NCI-H82 treated with DMSO at 0.1 percent for 48 hours (cell line): ENCODE measurements at regions not wholly inside any gene's neighbourhood (a gene's known extent, or its start where the extent isn't known, plus 50 kb on each side); places are given as distances from the start of the nearest gene placed in this dataset.

Source experiments
- DNase-seq: peaks from one replicate; lab custom pipeline; 2025; ENCODE audit not compliant: unreplicated experiment; lab: John Stamatoyannopoulos, UW

- DNase-seq = no peak
Measured at GRCh38 chr2:62284471-62284870, 88.6 kb downstream of the B3GNT2 start.

- no peak for DNase-seq
Measured at GRCh38 chr2:62283147-62283546, 87.2 kb downstream of the B3GNT2 start.

- DNase-seq = no peak
Measured at GRCh38 chr2:62281663-62282062, 85.7 kb downstream of the B3GNT2 start.

- no peak for DNase-seq
Measured at GRCh38 chr2:62277688-62278087, 81.8 kb downstream of the B3GNT2 start.
